K562 (cell line): ENCODE measurements at regions not wholly inside any gene's neighbourhood (a gene's known extent, or its start where the extent isn't known, plus 50 kb on each side); places are given as distances from the start of the nearest gene placed in this dataset.

ENCODE experiments used
- ATAC-seq: fragments of 200-7000 bp; cut with Tn5 transposase; 3 replicates; pipeline ENCODE4 v1.9.1; 2020; ENCODE audit warnings: moderate library complexity
- BruUV-seq: library from RNA; stranded (reverse); fragments of 400-500 nt; replicated peaks from 2 replicates; lab custom pipeline; 2021; lab: Mats Ljungman, UMichigan
- CTCF ChIA-PET: fragments of 300-600 bp; formaldehyde crosslinking; extraction: SDS; loops from one replicate; lab custom pipeline; 2021; ENCODE audit warnings: low intra/inter-chr PET ratio; lab: Yijun Ruan, JAX
- POLR2A ChIA-PET: fragments of 300-600, 350-650 bp; sonication (Branson Sonifier 250); formaldehyde crosslinking; extraction: SDS; loops from one replicate; lab custom pipeline; 2021; ENCODE audit warnings: antibody characterized with exemption, inconsistent platforms; lab: Yijun Ruan, JAX
- DNase-seq, 4 experiments: peaks; one replicate each; pipeline versions ENCODE4 v3.0.0 to v3.0.0-alpha.2; 2011 to 2018; ENCODE audit warnings: low spot score in 3 of 4, mixed read lengths in 3 of 4; ENCODE audit errors: extremely low read depth in 1 of 4
- FAIRE-seq: peaks from 2 replicates; lab custom pipeline; 2011; peaks lifted over from hg19 to GRCh38; lab: Jason Lieb, UNC
- H2AFZ ChIP-seq: 2 replicates; pipeline ENCODE4 v1.6.0; 2011; ENCODE audit warnings: low read depth, low read length, control low read depth, inconsistent platforms
- H3K27ac ChIP-seq: fragments of 200-600 bp; 3 replicates; pipeline ENCODE4 v1.8.0; 2011; ENCODE audit warnings: low read depth, mild to moderate bottlenecking, control low read depth, inconsistent platforms, low read length, moderate library complexity, mixed read lengths; ENCODE audit errors: extremely low read depth
- H3K27me3 ChIP-seq, 2 experiments: fragments of 300-600 bp in 1 of 2; 2 replicates in 1 of 2; 3 replicates in 1 of 2; pipeline versions ENCODE4 v1.6.0 to v1.8.0; 2011; ENCODE audit warnings: inconsistent platforms in 2 of 2, low read length in 2 of 2, mild to moderate bottlenecking in 1 of 2, mixed read lengths in 1 of 2, moderate library complexity in 1 of 2; ENCODE audit not compliant: control insufficient read depth in 2 of 2, insufficient read depth in 2 of 2
- H3K36me3 ChIP-seq: fragments of 300-600 bp; 3 replicates; pipeline ENCODE4 v1.8.0; 2011; ENCODE audit warnings: mild to moderate bottlenecking, low read length, inconsistent platforms; ENCODE audit not compliant: control insufficient read depth, insufficient read depth
- H3K4me1 ChIP-seq, 2 experiments: fragments of 200-600 bp in 1 of 2; replicated peaks in 1 of 2; 2 replicates in 1 of 2; 3 replicates in 1 of 2; pipeline versions ENCODE4 v1.5.1 to v1.8.0; 2011; ENCODE audit warnings: inconsistent platforms in 2 of 2, low read length in 2 of 2, mild to moderate bottlenecking in 1 of 2, mixed read lengths in 1 of 2, moderate library complexity in 1 of 2; ENCODE audit not compliant: control insufficient read depth in 2 of 2, insufficient read depth in 2 of 2
- H3K4me2 ChIP-seq: 2 replicates; pipeline ENCODE4 v1.6.1; 2011; ENCODE audit warnings: low read length, control low read depth, inconsistent platforms, mixed read lengths; ENCODE audit not compliant: insufficient read depth
- H3K4me3 ChIP-seq: fragments of 200-600 bp; sonication (generic), shearing (Covaris generic); 2 replicates; pipeline ENCODE4 v1.5.1; 2016; ENCODE audit warnings: control low read depth, inconsistent platforms
- H3K79me2 ChIP-seq: fragments of 200-600 bp; 3 replicates; pipeline ENCODE4 v1.8.0; 2011; ENCODE audit warnings: low read length, inconsistent platforms; ENCODE audit not compliant: control insufficient read depth, insufficient read depth
- H3K9ac ChIP-seq, 2 experiments: 2 replicates each; pipeline versions ENCODE4 v1.6.0 to v1.6.1; 2011; ENCODE audit warnings: low read depth in 2 of 2, low read length in 2 of 2, control low read depth in 1 of 2, inconsistent platforms in 1 of 2, mild to moderate bottlenecking in 1 of 2, mixed read lengths in 1 of 2; ENCODE audit not compliant: insufficient read depth in 1 of 2
- H3K9me1 ChIP-seq: one replicate; pipeline ENCODE4 v1.6.0; 2011; ENCODE audit warnings: inconsistent platforms, mild to moderate bottlenecking, low read length, moderate library complexity; ENCODE audit not compliant: control insufficient read depth, insufficient read depth
- H3K9me3 ChIP-seq: replicated peaks from 2 replicates; pipeline ENCODE4 v1.5.1; 2011; ENCODE audit warnings: low read depth, low read length, inconsistent platforms; ENCODE audit not compliant: control insufficient read depth, insufficient read depth
- H4K20me1 ChIP-seq: replicated peaks from 2 replicates; pipeline ENCODE4 v1.6.1; 2011; ENCODE audit warnings: low read length, inconsistent platforms, mixed read lengths; ENCODE audit not compliant: control insufficient read depth, insufficient read depth
- PRMT5 ChIP-seq: sonication (generic); formaldehyde crosslinking; IDR thresholded peaks from 2 replicates; pipeline ENCODE4 v1.5.0; 2020; ENCODE audit warnings: missing genetic modification reagents
- SP2 ChIP-seq: IDR thresholded peaks from 2 replicates; pipeline ENCODE4 v1.6.1; 2011; ENCODE audit warnings: mild to moderate bottlenecking, low read depth, low read length, moderate library complexity; ENCODE audit not compliant: poor library complexity, severe bottlenecking; ENCODE audit errors: extremely low read depth
- WGBS: fragments of 100-300 bp; shearing (Covaris generic); methylation state at CpG from one replicate; pipeline ENCODE4 v1.1.6; 2016; ENCODE audit warnings: low coverage, mixed read lengths; ENCODE audit not compliant: insufficient coverage; ENCODE audit errors: missing lambda C conversion rate; 5-methylcytosine and 5-hydroxymethylcytosine counted together
- in situ Hi-C: fragments of 300-500 bp; cut with MboI; formaldehyde crosslinking; loops from 4 replicates; pipeline ENCODE4 v1.15.0; 2018; ENCODE audit warnings: inconsistent platforms, mixed read lengths
- intact Hi-C: fragments of 100-400 bp; cut with micrococcal nuclease; formaldehyde crosslinking; loops from 2 replicates; pipeline ENCODE4 v1.14.2; 2022
- TF ChIP-seq, protein P1 (sequence below), 2 experiments: fragments of 450-650 bp; formaldehyde crosslinking in 1 of 2; IDR thresholded peaks; 2 replicates each; pipeline versions ENCODE4 v1.4.0 to v1.6.1; 2014 to 2020; ENCODE audit warnings: mild to moderate bottlenecking in 2 of 2, borderline replicate concordance in 1 of 2, low read depth in 1 of 2

DNA sequence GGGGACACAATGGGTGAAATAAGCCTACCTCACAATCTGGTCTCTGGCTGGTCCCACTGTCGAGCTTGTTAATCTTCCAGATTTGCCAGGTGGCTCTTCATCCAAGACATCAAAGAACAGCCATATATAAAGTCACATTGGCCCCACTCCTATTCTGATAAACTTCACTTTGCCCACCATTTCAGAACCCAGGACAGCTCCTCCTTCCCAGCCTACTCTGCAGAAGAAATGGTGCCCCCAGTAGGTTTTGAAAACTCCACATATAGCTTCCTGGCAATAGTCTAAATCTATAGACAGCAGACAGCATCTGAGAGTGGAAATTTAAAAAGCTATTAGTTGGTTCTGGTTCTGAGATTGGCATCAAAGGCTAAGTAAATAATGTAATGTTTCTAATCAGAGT is 143.1 kb upstream of the PCSK2 start (continued):
- TF ChIP-seq, protein P1, sequence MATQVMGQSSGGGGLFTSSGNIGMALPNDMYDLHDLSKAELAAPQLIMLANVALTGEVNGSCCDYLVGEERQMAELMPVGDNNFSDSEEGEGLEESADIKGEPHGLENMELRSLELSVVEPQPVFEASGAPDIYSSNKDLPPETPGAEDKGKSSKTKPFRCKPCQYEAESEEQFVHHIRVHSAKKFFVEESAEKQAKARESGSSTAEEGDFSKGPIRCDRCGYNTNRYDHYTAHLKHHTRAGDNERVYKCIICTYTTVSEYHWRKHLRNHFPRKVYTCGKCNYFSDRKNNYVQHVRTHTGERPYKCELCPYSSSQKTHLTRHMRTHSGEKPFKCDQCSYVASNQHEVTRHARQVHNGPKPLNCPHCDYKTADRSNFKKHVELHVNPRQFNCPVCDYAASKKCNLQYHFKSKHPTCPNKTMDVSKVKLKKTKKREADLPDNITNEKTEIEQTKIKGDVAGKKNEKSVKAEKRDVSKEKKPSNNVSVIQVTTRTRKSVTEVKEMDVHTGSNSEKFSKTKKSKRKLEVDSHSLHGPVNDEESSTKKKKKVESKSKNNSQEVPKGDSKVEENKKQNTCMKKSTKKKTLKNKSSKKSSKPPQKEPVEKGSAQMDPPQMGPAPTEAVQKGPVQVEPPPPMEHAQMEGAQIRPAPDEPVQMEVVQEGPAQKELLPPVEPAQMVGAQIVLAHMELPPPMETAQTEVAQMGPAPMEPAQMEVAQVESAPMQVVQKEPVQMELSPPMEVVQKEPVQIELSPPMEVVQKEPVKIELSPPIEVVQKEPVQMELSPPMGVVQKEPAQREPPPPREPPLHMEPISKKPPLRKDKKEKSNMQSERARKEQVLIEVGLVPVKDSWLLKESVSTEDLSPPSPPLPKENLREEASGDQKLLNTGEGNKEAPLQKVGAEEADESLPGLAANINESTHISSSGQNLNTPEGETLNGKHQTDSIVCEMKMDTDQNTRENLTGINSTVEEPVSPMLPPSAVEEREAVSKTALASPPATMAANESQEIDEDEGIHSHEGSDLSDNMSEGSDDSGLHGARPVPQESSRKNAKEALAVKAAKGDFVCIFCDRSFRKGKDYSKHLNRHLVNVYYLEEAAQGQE (IDR thresholded peaks at IDR 0.05; ENCODE audit: borderline replicate concordance): peak; percentile 45
- TF ChIP-seq, protein P1 (CRISPR knock-in tag; IDR thresholded peaks at IDR 0.05; ENCODE audit: low read depth): no peak

DNA sequence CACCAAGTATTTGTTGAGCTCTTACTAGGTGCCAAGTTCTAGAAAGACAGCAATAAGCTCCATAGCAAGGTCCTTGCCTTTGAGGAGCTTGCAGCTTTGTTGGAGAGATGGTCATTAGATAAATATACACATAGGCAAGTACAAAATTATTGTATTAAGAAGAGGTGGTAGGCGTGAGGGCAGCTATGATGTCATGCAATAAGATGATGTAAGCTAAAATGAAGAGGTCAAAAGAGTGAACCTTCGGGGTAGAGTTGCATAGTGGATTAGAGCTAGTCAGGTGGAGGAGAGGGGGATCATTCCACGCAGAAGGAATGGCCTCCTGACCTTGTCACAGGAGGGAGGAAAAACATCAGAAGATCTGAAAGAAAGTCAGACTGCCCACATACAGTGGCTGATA is 141.9 kb upstream of the PCSK2 start:
- no peak overlapping the region for H2AFZ ChIP-seq
- TF ChIP-seq SP2 (no peak), PRMT5 (no peak)
- TF ChIP-seq, all 486 proteins: peak for 0
- no peak overlapping the region for H3K4me3 ChIP-seq
- DNase-seq: no peak
- no peaks in the 10 kb centered on the region for H3K4me1 ChIP-seq
- H3K36me3 ChIP-seq: no peaks in the 10 kb centered on the region
- POLR2A ChIA-PET: no interaction called here
- in situ Hi-C loops (no loop called here), intact Hi-C loops (no loop called here)
- CTCF ChIA-PET: no interaction called here
- no peak overlapping the region for H3K27ac ChIP-seq
- WGBS: 0% methylated on average over 3 of the region's 3 CpGs
- no peak for ATAC-seq
- no peaks in the 10 kb centered on the region for H4K20me1 ChIP-seq
- no peaks in the 10 kb centered on the region for H3K79me2 ChIP-seq
- no peaks in the 10 kb centered on the region for H3K27me3 ChIP-seq
- FAIRE-seq: no peak
- no peak overlapping the region for H3K9ac ChIP-seq
- no peaks in the 10 kb centered on the region for H3K9me3 ChIP-seq
- no TSS peak for BruUV-seq
- H3K4me2 ChIP-seq: no peak overlapping the region
- no peaks in the 10 kb centered on the region for H3K9me1 ChIP-seq
